Endothelial cell of umbilical vein (primary cell): ENCODE measurements at regions not wholly inside any gene's neighbourhood (a gene's known extent, or its start where the extent isn't known, plus 50 kb on each side); places are given as distances from the start of the nearest gene placed in this dataset.

ENCODE experiments used
- BruUV-seq: library from RNA; stranded (reverse); fragments of 400-500 nt; replicated peaks from 2 replicates; lab custom pipeline; 2021; lab: Mats Ljungman, UMichigan
- CTCF ChIA-PET: fragments of 300-600, 350-600 bp; sonication (Branson Sonifier 250); formaldehyde crosslinking; loops from one replicate; lab custom pipeline; 2021; ENCODE audit warnings: antibody characterized with exemption, inconsistent platforms; lab: Charles Lee
- POLR2A ChIA-PET: fragments of 300-600, 350-600 bp; sonication (Branson Sonifier 250); formaldehyde crosslinking; loops from one replicate; lab custom pipeline; 2021; ENCODE audit warnings: antibody characterized with exemption, inconsistent platforms; lab: Charles Lee
- DNase-seq: peaks from one replicate; pipeline ENCODE4 v3.0.0-alpha.2; 2011; ENCODE audit warnings: low read depth, low spot score
- FAIRE-seq: peaks from 2 replicates; lab custom pipeline; 2011; peaks lifted over from hg19 to GRCh38; lab: Jason Lieb, UNC
- H2AFZ ChIP-seq: 2 replicates; pipeline ENCODE4 v1.6.0; 2012; ENCODE audit warnings: low read depth, low read length, control low read depth, inconsistent platforms
- H3K27ac ChIP-seq: 2 replicates; pipeline ENCODE4 v1.5.1; 2011; ENCODE audit warnings: low read depth, mild to moderate bottlenecking, control low read depth, low read length, moderate library complexity; ENCODE audit not compliant: insufficient read depth
- H3K27me3 ChIP-seq, 2 experiments: 2 replicates each; pipeline versions ENCODE4 v1.6.0 to v1.6.1; 2011; ENCODE audit warnings: low read length in 2 of 2, mixed read lengths in 1 of 2; ENCODE audit not compliant: control insufficient read depth in 2 of 2, insufficient read depth in 2 of 2
- H3K36me3 ChIP-seq, 2 experiments: 2 replicates in 1 of 2; 3 replicates in 1 of 2; pipeline ENCODE4 v1.5.1; 2011; ENCODE audit warnings: low read length in 2 of 2, mild to moderate bottlenecking in 1 of 2, moderate library complexity in 1 of 2; ENCODE audit not compliant: control insufficient read depth in 2 of 2, insufficient read depth in 2 of 2; ENCODE audit errors: extremely low read depth in 1 of 2
- H3K4me1 ChIP-seq: 3 replicates; pipeline ENCODE4 v1.5.1; 2011; ENCODE audit warnings: mild to moderate bottlenecking, low read length; ENCODE audit not compliant: control insufficient read depth, insufficient read depth; ENCODE audit errors: extremely low read depth
- H3K4me2 ChIP-seq: 2 replicates; pipeline ENCODE4 v1.6.1; 2011; ENCODE audit warnings: low read length, control low read depth, mixed read lengths; ENCODE audit not compliant: insufficient read depth
- H3K4me3 ChIP-seq, 3 experiments: fragments of 200-600 bp in 1 of 3; sonication (generic), shearing (Covaris generic) in 1 of 3; replicated peaks in 1 of 3; 2 replicates each; pipeline ENCODE4 v1.5.1; 2011 to 2016; ENCODE audit warnings: control low read depth in 3 of 3, low read length in 3 of 3, mild to moderate bottlenecking in 2 of 3, inconsistent platforms in 1 of 3, low read depth in 1 of 3, moderate library complexity in 1 of 3; ENCODE audit not compliant: insufficient read depth in 1 of 3
- H3K79me2 ChIP-seq: 2 replicates; pipeline ENCODE4 v1.6.0; 2012; ENCODE audit warnings: low read length, inconsistent platforms; ENCODE audit not compliant: control insufficient read depth, insufficient read depth
- H3K9ac ChIP-seq: replicated peaks from 2 replicates; pipeline ENCODE3; 2011; ENCODE audit warnings: low read length, control low read depth; ENCODE audit not compliant: insufficient read depth; ENCODE audit errors: extremely low read depth
- H3K9me1 ChIP-seq: replicated peaks from 3 replicates; pipeline ENCODE4 v1.6.0; 2011; ENCODE audit warnings: mild to moderate bottlenecking, low read length; ENCODE audit not compliant: control insufficient read depth, insufficient read depth; ENCODE audit errors: extremely low read depth
- H3K9me3 ChIP-seq: replicated peaks from 2 replicates; pipeline ENCODE4 v1.5.1; 2012; ENCODE audit warnings: low read length, inconsistent platforms; ENCODE audit not compliant: control insufficient read depth, insufficient read depth
- H4K20me1 ChIP-seq: replicated peaks from 2 replicates; pipeline ENCODE3; 2011; ENCODE audit warnings: mild to moderate bottlenecking, low read length; ENCODE audit not compliant: control insufficient read depth, insufficient read depth; ENCODE audit errors: extremely low read depth
- EZH2 ChIP-seq: IDR thresholded peaks from 2 replicates; pipeline ENCODE4 v1.6.1; 2012; ENCODE audit warnings: borderline replicate concordance, low read depth, mild to moderate bottlenecking, moderate library complexity, low read length, inconsistent platforms; ENCODE audit not compliant: severe bottlenecking
- FOS ChIP-seq: IDR thresholded peaks from 2 replicates; pipeline ENCODE4 v1.6.1; 2011; ENCODE audit warnings: mild to moderate bottlenecking, low read length, moderate library complexity, borderline replicate concordance; ENCODE audit not compliant: insufficient read depth
- GATA2 ChIP-seq: IDR thresholded peaks from 2 replicates; pipeline ENCODE4 v1.7.0; 2011; ENCODE audit warnings: low read depth, mild to moderate bottlenecking, moderate library complexity, mixed read lengths, low read length; ENCODE audit not compliant: insufficient read length, insufficient read depth
- JUN ChIP-seq: IDR thresholded peaks from 2 replicates; pipeline ENCODE4 v1.6.1; 2011; ENCODE audit warnings: borderline replicate concordance, low read depth; ENCODE audit not compliant: insufficient read length, insufficient read depth
- MYC ChIP-seq: IDR thresholded peaks from one replicate; pipeline ENCODE4 v1.6.1; 2011; ENCODE audit warnings: mild to moderate bottlenecking, low read depth, low read length
- POLR2A ChIP-seq: IDR thresholded peaks from 2 replicates; pipeline ENCODE4 v1.6.1; 2012; ENCODE audit warnings: low read depth, mild to moderate bottlenecking, control low read depth, low read length
- POLR2AphosphoS5 ChIP-seq: IDR thresholded peaks from 2 replicates; pipeline ENCODE4 v1.6.1; 2012; ENCODE audit warnings: low read depth, mild to moderate bottlenecking, control low read depth, low read length, moderate library complexity; ENCODE audit not compliant: insufficient read depth
- dilution Hi-C: fragments of 300-500 bp; cut with MboI; formaldehyde crosslinking; loops from one replicate; pipeline ENCODE4 v1.15.0; 2019; ENCODE audit warnings: low sequenced_read_pairs; ENCODE audit not compliant: extremely low pct_ligation_motif_present
- intact Hi-C: fragments of 100-400 bp; cut with micrococcal nuclease; formaldehyde crosslinking; loops from one replicate; pipeline ENCODE4 v1.10.0; 2022
- TF ChIP-seq, protein P1 (sequence below), 2 donors: IDR thresholded peaks; 1 replicate in 1 of 2; 2 replicates in 1 of 2; pipeline ENCODE4 v1.5.1; 2011; ENCODE audit warnings: low read length in 2 of 2, mild to moderate bottlenecking in 2 of 2, moderate library complexity in 2 of 2, control low read depth in 1 of 2, inconsistent platforms in 1 of 2, low read depth in 1 of 2; ENCODE audit not compliant: insufficient read depth in 1 of 2; ENCODE audit errors: extremely low read depth in 1 of 2
- TF ChIP-seq, protein P2 (sequence below): IDR thresholded peaks from 2 replicates; pipeline ENCODE4 v1.6.1; 2011; ENCODE audit not compliant: insufficient read depth, insufficient read length

DNA sequence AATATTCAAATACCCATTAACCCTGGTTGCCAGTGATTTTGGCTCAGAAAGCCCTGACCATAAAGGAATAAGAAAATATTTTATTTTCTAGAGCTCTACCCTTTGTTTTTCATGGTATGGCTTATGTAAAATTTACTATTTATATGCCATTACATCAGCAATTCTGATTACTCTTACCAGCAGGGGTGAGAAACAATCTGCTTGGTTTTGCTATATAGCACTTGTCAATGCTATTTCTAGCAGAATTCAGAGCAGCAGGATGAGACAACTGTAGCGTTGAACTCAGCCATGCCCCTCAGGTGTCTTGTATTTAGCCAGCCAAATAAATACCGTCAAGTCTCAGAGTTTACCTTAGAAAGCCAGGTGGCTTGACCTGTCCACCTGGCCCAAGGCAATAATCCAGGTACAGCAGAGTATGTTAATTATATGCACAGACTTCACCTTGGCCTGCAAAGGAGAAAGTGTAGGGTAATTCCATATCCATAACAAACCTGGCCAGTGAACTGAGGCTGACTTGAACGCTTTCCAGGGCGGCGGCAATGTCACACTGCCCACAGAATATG lies 1303.5 kb downstream of the RAPGEF2 start:
- intact Hi-C loops: no loop called here
- dilution Hi-C loops: no loop called here

More for the DNA sequence above, 1303.5 kb downstream of the RAPGEF2 start:
- no peak for TF ChIP-seq EZH2
- TF ChIP-seq, protein P1, sequence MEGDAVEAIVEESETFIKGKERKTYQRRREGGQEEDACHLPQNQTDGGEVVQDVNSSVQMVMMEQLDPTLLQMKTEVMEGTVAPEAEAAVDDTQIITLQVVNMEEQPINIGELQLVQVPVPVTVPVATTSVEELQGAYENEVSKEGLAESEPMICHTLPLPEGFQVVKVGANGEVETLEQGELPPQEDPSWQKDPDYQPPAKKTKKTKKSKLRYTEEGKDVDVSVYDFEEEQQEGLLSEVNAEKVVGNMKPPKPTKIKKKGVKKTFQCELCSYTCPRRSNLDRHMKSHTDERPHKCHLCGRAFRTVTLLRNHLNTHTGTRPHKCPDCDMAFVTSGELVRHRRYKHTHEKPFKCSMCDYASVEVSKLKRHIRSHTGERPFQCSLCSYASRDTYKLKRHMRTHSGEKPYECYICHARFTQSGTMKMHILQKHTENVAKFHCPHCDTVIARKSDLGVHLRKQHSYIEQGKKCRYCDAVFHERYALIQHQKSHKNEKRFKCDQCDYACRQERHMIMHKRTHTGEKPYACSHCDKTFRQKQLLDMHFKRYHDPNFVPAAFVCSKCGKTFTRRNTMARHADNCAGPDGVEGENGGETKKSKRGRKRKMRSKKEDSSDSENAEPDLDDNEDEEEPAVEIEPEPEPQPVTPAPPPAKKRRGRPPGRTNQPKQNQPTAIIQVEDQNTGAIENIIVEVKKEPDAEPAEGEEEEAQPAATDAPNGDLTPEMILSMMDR (IDR thresholded peaks at IDR 0.05; ENCODE audit: extremely low read depth in 1 of 2, insufficient read depth in 1 of 2, low read depth in 1 of 2, low read length in 2 of 2): no peak
- no peak for TF ChIP-seq MYC
- TF ChIP-seq GATA2: no peak
- no peak for TF ChIP-seq FOS
- TF ChIP-seq, protein P2, sequence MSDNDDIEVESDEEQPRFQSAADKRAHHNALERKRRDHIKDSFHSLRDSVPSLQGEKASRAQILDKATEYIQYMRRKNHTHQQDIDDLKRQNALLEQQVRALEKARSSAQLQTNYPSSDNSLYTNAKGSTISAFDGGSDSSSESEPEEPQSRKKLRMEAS: no peak
- no peak for TF ChIP-seq JUN
- TF ChIP-seq POLR2AphosphoS5: no peak
- no peak for TF ChIP-seq POLR2A
- no peaks in the 10 kb centered on the region for H3K27me3 ChIP-seq
- no peaks in the 10 kb centered on the region for H3K36me3 ChIP-seq
- DNase-seq (no peak), FAIRE-seq (no peak)
- no peaks in the 10 kb centered on the region for H4K20me1 ChIP-seq
- no peak overlapping the region for H3K4me2 ChIP-seq
- POLR2A ChIA-PET: no interaction called here
- H3K9ac ChIP-seq: no peak overlapping the region
- no peaks in the 10 kb centered on the region for H3K4me1 ChIP-seq
- no peaks in the 10 kb centered on the region for H3K9me1 ChIP-seq
- H3K79me2 ChIP-seq: no peaks in the 10 kb centered on the region
- CTCF ChIA-PET: no interaction called here
- no peak overlapping the region for H2AFZ ChIP-seq
- H3K4me3 ChIP-seq: no peak overlapping the region
- no TSS peak for BruUV-seq
- H3K27ac ChIP-seq: no peak overlapping the region
- H3K9me3 ChIP-seq: peaks cover 2% of the 10 kb centered on the region
